ENCODE measurements at regions not wholly inside any gene's neighbourhood (a gene's known extent, or its start where the extent isn't known, plus 50 kb on each side); places are given as distances from the start of the nearest gene placed in this dataset.

DNA sequence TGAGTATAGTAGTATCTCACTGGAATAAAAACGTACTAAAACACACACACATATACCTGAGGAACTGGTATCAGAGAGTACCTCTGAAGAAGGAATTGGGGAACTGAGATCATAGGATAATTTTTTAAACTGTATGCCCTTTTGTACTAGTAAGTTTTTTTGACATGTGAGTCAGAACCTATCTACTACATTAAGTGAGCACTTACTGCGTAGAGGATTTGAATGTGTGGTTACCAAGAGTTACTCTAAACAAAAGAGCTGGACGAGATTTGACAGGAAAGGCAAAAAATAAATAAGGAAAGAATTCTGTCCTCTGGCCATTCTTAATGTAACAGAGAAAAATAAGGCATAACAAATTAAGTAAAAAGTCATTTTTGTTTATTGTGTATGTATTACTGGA lies 546.5 kb upstream of the FAT1 start:
- no peak for DNase-seq (ENCODE audit: insufficient read length, low spot score, missing footprints)
- Histone ChIP-seq H2AFZ (ENCODE audit: low read length) (no peak overlapping the region), H3K4me3 (ENCODE audit: insufficient read depth, low read length) (no peak overlapping the region), H3K4me1 (ENCODE audit: insufficient read depth, low read length) (no peaks in the 10 kb centered on the region), H3K4me2 (ENCODE audit: insufficient read depth, low read length) (no peak overlapping the region), H3K27me3 (ENCODE audit: insufficient read depth, low read length) (no peaks in the 10 kb centered on the region), H3K27ac (ENCODE audit: low read depth, low read length) (no peak overlapping the region), H3K79me2 (ENCODE audit: insufficient read depth, low read length) (no peaks in the 10 kb centered on the region), H4K20me1 (ENCODE audit: insufficient read depth, low read length) (no peaks in the 10 kb centered on the region), H3K36me3 (ENCODE audit: insufficient read depth, low read length) (no peaks in the 10 kb centered on the region), H3K9me3 (ENCODE audit: low read depth, low read length) (no peaks in the 10 kb centered on the region)
- TF ChIP-seq, protein P1, sequence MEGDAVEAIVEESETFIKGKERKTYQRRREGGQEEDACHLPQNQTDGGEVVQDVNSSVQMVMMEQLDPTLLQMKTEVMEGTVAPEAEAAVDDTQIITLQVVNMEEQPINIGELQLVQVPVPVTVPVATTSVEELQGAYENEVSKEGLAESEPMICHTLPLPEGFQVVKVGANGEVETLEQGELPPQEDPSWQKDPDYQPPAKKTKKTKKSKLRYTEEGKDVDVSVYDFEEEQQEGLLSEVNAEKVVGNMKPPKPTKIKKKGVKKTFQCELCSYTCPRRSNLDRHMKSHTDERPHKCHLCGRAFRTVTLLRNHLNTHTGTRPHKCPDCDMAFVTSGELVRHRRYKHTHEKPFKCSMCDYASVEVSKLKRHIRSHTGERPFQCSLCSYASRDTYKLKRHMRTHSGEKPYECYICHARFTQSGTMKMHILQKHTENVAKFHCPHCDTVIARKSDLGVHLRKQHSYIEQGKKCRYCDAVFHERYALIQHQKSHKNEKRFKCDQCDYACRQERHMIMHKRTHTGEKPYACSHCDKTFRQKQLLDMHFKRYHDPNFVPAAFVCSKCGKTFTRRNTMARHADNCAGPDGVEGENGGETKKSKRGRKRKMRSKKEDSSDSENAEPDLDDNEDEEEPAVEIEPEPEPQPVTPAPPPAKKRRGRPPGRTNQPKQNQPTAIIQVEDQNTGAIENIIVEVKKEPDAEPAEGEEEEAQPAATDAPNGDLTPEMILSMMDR (IDR thresholded peaks at IDR 0.05; ENCODE audit: extremely low read depth, low read depth, low read length), result no peak

DNA sequence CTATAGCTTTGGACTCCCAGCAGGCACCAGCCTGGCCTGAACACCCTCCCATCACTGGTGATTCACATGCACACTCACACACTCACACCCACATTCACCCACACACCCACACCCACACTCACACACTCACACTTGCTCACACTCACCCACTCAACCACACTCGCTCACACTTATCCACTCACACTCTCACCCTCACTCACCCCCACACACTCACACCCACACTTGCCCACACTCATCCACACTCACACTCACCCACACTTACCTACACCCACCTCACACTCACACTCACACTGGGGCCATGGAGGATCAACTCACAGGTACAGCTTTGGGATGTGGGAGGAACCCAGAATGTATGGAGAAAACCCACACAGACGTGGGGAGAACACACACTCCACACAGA lies 548.2 kb upstream of the FAT1 start:
- no peaks in the 10 kb centered on the region for H3K79me2 ChIP-seq (ENCODE audit: insufficient read depth, low read length)
- DNase-seq (ENCODE audit: insufficient read length, low spot score, missing footprints), result no peak
- H3K36me3 ChIP-seq (ENCODE audit: insufficient read depth, low read length), result no peaks in the 10 kb centered on the region
- no peak overlapping the region for H3K4me3 ChIP-seq (ENCODE audit: insufficient read depth, low read length)
- H3K4me1 ChIP-seq (ENCODE audit: insufficient read depth, low read length), result no peaks in the 10 kb centered on the region
- H4K20me1 ChIP-seq (ENCODE audit: insufficient read depth, low read length), result no peaks in the 10 kb centered on the region
- H3K27me3 ChIP-seq (ENCODE audit: insufficient read depth, low read length), result no peaks in the 10 kb centered on the region
- H3K27ac ChIP-seq (ENCODE audit: low read depth, low read length), result no peak overlapping the region
- H3K9me3 ChIP-seq (ENCODE audit: low read depth, low read length), result no peaks in the 10 kb centered on the region
- TF ChIP-seq, protein P1 (IDR thresholded peaks at IDR 0.05; ENCODE audit: extremely low read depth, low read depth, low read length), result no peak
- H3K4me2 ChIP-seq (ENCODE audit: insufficient read depth, low read length), result no peak overlapping the region
- no peak overlapping the region for H2AFZ ChIP-seq (ENCODE audit: low read length)

DNA sequence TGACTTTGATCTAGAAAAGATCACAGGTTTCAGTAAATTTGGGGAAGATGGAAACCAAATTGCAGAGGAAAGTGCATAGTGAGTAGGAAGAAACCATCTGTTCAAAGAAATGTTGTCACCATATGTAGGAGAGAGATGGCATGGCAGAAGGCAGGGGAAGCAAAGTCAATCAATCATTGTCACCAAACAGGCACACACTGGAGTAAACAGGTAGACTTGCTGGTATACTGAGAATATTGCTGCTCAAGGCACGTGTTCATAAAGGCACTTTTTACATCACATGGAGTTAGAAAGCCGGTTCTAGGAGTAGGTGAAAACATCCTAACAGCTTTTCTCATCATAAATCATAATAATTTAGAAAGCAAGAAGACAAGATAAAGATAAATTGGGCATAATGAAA lies 550.5 kb upstream of the FAT1 start:
- DNase-seq (ENCODE audit: insufficient read length, low spot score, missing footprints), result no peak
- Histone ChIP-seq H3K9me3 (ENCODE audit: low read depth, low read length) (no peaks in the 10 kb centered on the region), H3K27me3 (ENCODE audit: insufficient read depth, low read length) (no peaks in the 10 kb centered on the region), H3K79me2 (ENCODE audit: insufficient read depth, low read length) (no peaks in the 10 kb centered on the region), H3K36me3 (ENCODE audit: insufficient read depth, low read length) (no peaks in the 10 kb centered on the region), H3K4me3 (ENCODE audit: insufficient read depth, low read length) (no peak overlapping the region), H2AFZ (ENCODE audit: low read length) (no peak overlapping the region), H4K20me1 (ENCODE audit: insufficient read depth, low read length) (no peaks in the 10 kb centered on the region), H3K4me1 (ENCODE audit: insufficient read depth, low read length) (peaks cover 5% of the 10 kb centered on the region), H3K27ac (ENCODE audit: low read depth, low read length) (no peak overlapping the region), H3K4me2 (ENCODE audit: insufficient read depth, low read length) (no peak overlapping the region)
- TF ChIP-seq, protein P1 (IDR thresholded peaks at IDR 0.05; ENCODE audit: extremely low read depth, low read depth, low read length), result no peak

DNA sequence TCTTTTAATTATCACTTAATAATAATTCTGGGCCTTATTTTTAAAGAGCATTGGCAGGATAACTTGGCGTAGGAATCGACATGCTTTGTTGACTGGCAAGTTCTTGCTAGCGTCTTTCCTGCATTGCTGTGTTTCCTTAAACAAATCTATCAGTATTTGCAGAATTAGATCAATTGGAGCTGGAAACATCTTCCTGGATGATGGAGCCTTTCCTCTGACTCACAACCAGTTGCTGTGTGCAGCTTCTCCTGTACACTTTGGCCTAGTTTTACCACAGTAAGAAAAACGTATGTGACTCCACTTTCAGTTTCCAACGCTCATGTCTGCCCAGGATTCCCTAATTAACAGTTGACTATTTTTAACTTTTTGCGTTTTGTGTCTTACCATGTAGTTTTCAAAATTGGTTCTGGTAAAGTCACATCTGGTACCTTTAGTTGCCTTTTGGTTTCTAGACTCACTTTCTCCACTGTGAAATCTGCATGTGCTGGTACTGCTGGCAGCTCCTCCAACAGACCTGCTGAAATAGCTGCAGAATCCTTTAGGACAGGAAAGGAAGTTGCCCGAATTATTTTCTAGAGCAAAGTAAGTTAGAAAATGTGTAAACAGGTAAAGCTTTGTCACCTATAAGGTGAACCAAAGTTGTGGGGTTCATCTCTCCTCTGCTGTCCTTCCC lies 553.2 kb upstream of the FAT1 start:
- no peaks in the 10 kb centered on the region for H4K20me1 ChIP-seq (ENCODE audit: insufficient read depth, low read length)
- peaks cover 5% of the 10 kb centered on the region for H3K4me1 ChIP-seq (ENCODE audit: insufficient read depth, low read length)
- H3K9me3 ChIP-seq (ENCODE audit: low read depth, low read length), result no peaks in the 10 kb centered on the region
- no peaks in the 10 kb centered on the region for H3K27me3 ChIP-seq (ENCODE audit: insufficient read depth, low read length)
- peak overlapping the region; percentile 79 for H3K4me2 ChIP-seq (ENCODE audit: insufficient read depth, low read length)
- no peaks in the 10 kb centered on the region for H3K36me3 ChIP-seq (ENCODE audit: insufficient read depth, low read length)
- peak overlapping the region; percentile 22 for H3K27ac ChIP-seq (ENCODE audit: low read depth, low read length)
- TF ChIP-seq, protein P1 (IDR thresholded peaks at IDR 0.05; ENCODE audit: extremely low read depth, low read depth, low read length), result no peak
- peak; percentile 63 for DNase-seq (ENCODE audit: insufficient read length, low spot score, missing footprints)
- peak overlapping the region; percentile 55 for H3K4me3 ChIP-seq (ENCODE audit: insufficient read depth, low read length)
- H3K79me2 ChIP-seq (ENCODE audit: insufficient read depth, low read length), result no peaks in the 10 kb centered on the region
- H2AFZ ChIP-seq (ENCODE audit: low read length), result peak overlapping the region; percentile 89
